ENCODE measurements at regions not wholly inside any gene's neighbourhood (a gene's known extent, or its start where the extent isn't known, plus 50 kb on each side); places are given as distances from the start of the nearest gene placed in this dataset.

- H3K4me3 ChIP-seq (ENCODE audit: low read length): no peak overlapping the region
- no peaks in the 10 kb centered on the region for H3K4me1 ChIP-seq (ENCODE audit: control insufficient read depth, insufficient read depth, low read length)
- no peaks in the 10 kb centered on the region for H3K27me3 ChIP-seq (replicated peaks; ENCODE audit: control insufficient read depth, insufficient read depth, low read length)
- DNase-seq (ENCODE audit: low read depth): no peak
- no peaks in the 10 kb centered on the region for H3K36me3 ChIP-seq (ENCODE audit: control insufficient read depth, insufficient read depth, low read length, severe bottlenecking)
- H3K9ac ChIP-seq (ENCODE audit: low read length): no peak overlapping the region
- no peaks in the 10 kb centered on the region for H3K9me3 ChIP-seq (ENCODE audit: control insufficient read depth, low read length)
These were observed 286.8 kb upstream of the RPS23 start for GRCh38 chr5:82564963-82565362.

GRCh38 chr5:82563745-82564144 lies 285.6 kb upstream of the RPS23 start:
- H3K4me3 ChIP-seq (ENCODE audit: low read length): no peak overlapping the region
- H3K9ac ChIP-seq (ENCODE audit: low read length): no peak overlapping the region
- no peaks in the 10 kb centered on the region for H3K27me3 ChIP-seq (replicated peaks; ENCODE audit: control insufficient read depth, insufficient read depth, low read length)
- DNase-seq (ENCODE audit: low read depth): no peak
- no peaks in the 10 kb centered on the region for H3K36me3 ChIP-seq (ENCODE audit: control insufficient read depth, insufficient read depth, low read length, severe bottlenecking)
- no peaks in the 10 kb centered on the region for H3K4me1 ChIP-seq (ENCODE audit: control insufficient read depth, insufficient read depth, low read length)
- H3K9me3 ChIP-seq (ENCODE audit: control insufficient read depth, low read length): no peaks in the 10 kb centered on the region

GRCh38 chr5:82562696-82563240 lies 284.6 kb upstream of the RPS23 start:
- no peak for DNase-seq (ENCODE audit: low read depth)
- Histone ChIP-seq H3K4me3 (ENCODE audit: low read length) (no peak overlapping the region), H3K36me3 (ENCODE audit: control insufficient read depth, insufficient read depth, low read length, severe bottlenecking) (no peaks in the 10 kb centered on the region), H3K27me3 (replicated peaks; ENCODE audit: control insufficient read depth, insufficient read depth, low read length) (no peaks in the 10 kb centered on the region), H3K9ac (ENCODE audit: low read length) (no peak overlapping the region), H3K9me3 (ENCODE audit: control insufficient read depth, low read length) (no peaks in the 10 kb centered on the region), H3K4me1 (ENCODE audit: control insufficient read depth, insufficient read depth, low read length) (no peaks in the 10 kb centered on the region)

- no peak for DNase-seq (ENCODE audit: low read depth)
- Histone ChIP-seq H3K9me3 (ENCODE audit: control insufficient read depth, low read length) (no peaks in the 10 kb centered on the region), H3K9ac (ENCODE audit: low read length) (no peak overlapping the region)
These were observed 283.6 kb upstream of the RPS23 start for GRCh38 chr5:82561797-82562196.

GRCh38 chr5:82560969-82561368 lies 282.8 kb upstream of the RPS23 start:
- no peak for DNase-seq (ENCODE audit: low read depth)
- no peaks in the 10 kb centered on the region for H3K9me3 ChIP-seq (ENCODE audit: control insufficient read depth, low read length)
- H3K9ac ChIP-seq (ENCODE audit: low read length): no peak overlapping the region
- H3K27me3 ChIP-seq (replicated peaks; ENCODE audit: control insufficient read depth, insufficient read depth, low read length): no peaks in the 10 kb centered on the region
- no peaks in the 10 kb centered on the region for H3K36me3 ChIP-seq (ENCODE audit: control insufficient read depth, insufficient read depth, low read length, severe bottlenecking)
- H3K4me1 ChIP-seq (ENCODE audit: control insufficient read depth, insufficient read depth, low read length): no peaks in the 10 kb centered on the region
- H3K4me3 ChIP-seq (ENCODE audit: low read length): no peak overlapping the region

More at GRCh38 chr5:82561797-82562196, 283.6 kb upstream of the RPS23 start:
- no peaks in the 10 kb centered on the region for H3K36me3 ChIP-seq (ENCODE audit: control insufficient read depth, insufficient read depth, low read length, severe bottlenecking)
- H3K4me1 ChIP-seq (ENCODE audit: control insufficient read depth, insufficient read depth, low read length): no peaks in the 10 kb centered on the region
- H3K4me3 ChIP-seq (ENCODE audit: low read length): no peak overlapping the region
- H3K27me3 ChIP-seq (replicated peaks; ENCODE audit: control insufficient read depth, insufficient read depth, low read length): no peaks in the 10 kb centered on the region

GRCh38 chr5:82560561-82560960 lies 282.4 kb upstream of the RPS23 start:
- DNase-seq (ENCODE audit: low read depth): peak; percentile 59
- Histone ChIP-seq H3K9ac (ENCODE audit: low read length) (no peak overlapping the region), H3K4me3 (ENCODE audit: low read length) (no peak overlapping the region), H3K9me3 (ENCODE audit: control insufficient read depth, low read length) (no peaks in the 10 kb centered on the region), H3K36me3 (ENCODE audit: control insufficient read depth, insufficient read depth, low read length, severe bottlenecking) (no peaks in the 10 kb centered on the region), H3K4me1 (ENCODE audit: control insufficient read depth, insufficient read depth, low read length) (no peaks in the 10 kb centered on the region), H3K27me3 (replicated peaks; ENCODE audit: control insufficient read depth, insufficient read depth, low read length) (no peaks in the 10 kb centered on the region)

GRCh38 chr5:82551840-82552385 lies 273.8 kb upstream of the RPS23 start:
- H3K9me3 ChIP-seq (ENCODE audit: control insufficient read depth, low read length): no peaks in the 10 kb centered on the region

GRCh38 chr5:82551192-82551591 lies 273.0 kb upstream of the RPS23 start:
- Histone ChIP-seq H3K27me3 (replicated peaks; ENCODE audit: control insufficient read depth, insufficient read depth, low read length) (no peaks in the 10 kb centered on the region), H3K4me1 (ENCODE audit: control insufficient read depth, insufficient read depth, low read length) (peaks cover 11% of the 10 kb centered on the region), H3K4me3 (ENCODE audit: low read length) (no peak overlapping the region), H3K9me3 (ENCODE audit: control insufficient read depth, low read length) (no peaks in the 10 kb centered on the region), H3K9ac (ENCODE audit: low read length) (no peak overlapping the region), H3K36me3 (ENCODE audit: control insufficient read depth, insufficient read depth, low read length, severe bottlenecking) (no peaks in the 10 kb centered on the region)
- DNase-seq (ENCODE audit: low read depth): no peak

More at GRCh38 chr5:82551840-82552385, 273.8 kb upstream of the RPS23 start:
- H3K27me3 ChIP-seq (replicated peaks; ENCODE audit: control insufficient read depth, insufficient read depth, low read length): no peaks in the 10 kb centered on the region
- H3K9ac ChIP-seq (ENCODE audit: low read length): no peak overlapping the region
- no peaks in the 10 kb centered on the region for H3K36me3 ChIP-seq (ENCODE audit: control insufficient read depth, insufficient read depth, low read length, severe bottlenecking)
- peaks cover 11% of the 10 kb centered on the region for H3K4me1 ChIP-seq (ENCODE audit: control insufficient read depth, insufficient read depth, low read length)
- DNase-seq (ENCODE audit: low read depth): peak; percentile 19
- H3K4me3 ChIP-seq (ENCODE audit: low read length): no peak overlapping the region

GRCh38 chr5:82549263-82549662 lies 271.1 kb upstream of the RPS23 start:
- Histone ChIP-seq H3K4me3 (ENCODE audit: low read length) (no peak overlapping the region), H3K9me3 (ENCODE audit: control insufficient read depth, low read length) (no peaks in the 10 kb centered on the region), H3K27me3 (replicated peaks; ENCODE audit: control insufficient read depth, insufficient read depth, low read length) (no peaks in the 10 kb centered on the region), H3K4me1 (ENCODE audit: control insufficient read depth, insufficient read depth, low read length) (peaks cover 11% of the 10 kb centered on the region), H3K36me3 (ENCODE audit: control insufficient read depth, insufficient read depth, low read length, severe bottlenecking) (no peaks in the 10 kb centered on the region), H3K9ac (ENCODE audit: low read length) (no peak overlapping the region)
- no peak for DNase-seq (ENCODE audit: low read depth)

- Histone ChIP-seq H3K9me3 (ENCODE audit: control insufficient read depth, low read length) (no peaks in the 10 kb centered on the region), H3K4me3 (ENCODE audit: low read length) (no peak overlapping the region), H3K36me3 (ENCODE audit: control insufficient read depth, insufficient read depth, low read length, severe bottlenecking) (no peaks in the 10 kb centered on the region)
These were observed 265.9 kb upstream of the RPS23 start for GRCh38 chr5:82544004-82544403.

GRCh38 chr5:82540301-82540700 lies 262.1 kb upstream of the RPS23 start:
- DNase-seq (ENCODE audit: low read depth): no peak
- no peak overlapping the region for H3K4me3 ChIP-seq (ENCODE audit: low read length)
- H3K36me3 ChIP-seq (ENCODE audit: control insufficient read depth, insufficient read depth, low read length, severe bottlenecking): no peaks in the 10 kb centered on the region
- no peak overlapping the region for H3K9ac ChIP-seq (ENCODE audit: low read length)
- H3K4me1 ChIP-seq (ENCODE audit: control insufficient read depth, insufficient read depth, low read length): peaks cover 18% of the 10 kb centered on the region
- no peaks in the 10 kb centered on the region for H3K9me3 ChIP-seq (ENCODE audit: control insufficient read depth, low read length)
- no peaks in the 10 kb centered on the region for H3K27me3 ChIP-seq (replicated peaks; ENCODE audit: control insufficient read depth, insufficient read depth, low read length)

More at GRCh38 chr5:82544004-82544403, 265.9 kb upstream of the RPS23 start:
- Histone ChIP-seq H3K9ac (ENCODE audit: low read length) (no peak overlapping the region), H3K4me1 (ENCODE audit: control insufficient read depth, insufficient read depth, low read length) (peaks cover 1% of the 10 kb centered on the region), H3K27me3 (replicated peaks; ENCODE audit: control insufficient read depth, insufficient read depth, low read length) (no peaks in the 10 kb centered on the region)
- no peak for DNase-seq (ENCODE audit: low read depth)
